ENCODE measurements at regions not wholly inside any gene's neighbourhood (a gene's known extent, or its start where the extent isn't known, plus 50 kb on each side); places are given as distances from the start of the nearest gene placed in this dataset.

DNA sequence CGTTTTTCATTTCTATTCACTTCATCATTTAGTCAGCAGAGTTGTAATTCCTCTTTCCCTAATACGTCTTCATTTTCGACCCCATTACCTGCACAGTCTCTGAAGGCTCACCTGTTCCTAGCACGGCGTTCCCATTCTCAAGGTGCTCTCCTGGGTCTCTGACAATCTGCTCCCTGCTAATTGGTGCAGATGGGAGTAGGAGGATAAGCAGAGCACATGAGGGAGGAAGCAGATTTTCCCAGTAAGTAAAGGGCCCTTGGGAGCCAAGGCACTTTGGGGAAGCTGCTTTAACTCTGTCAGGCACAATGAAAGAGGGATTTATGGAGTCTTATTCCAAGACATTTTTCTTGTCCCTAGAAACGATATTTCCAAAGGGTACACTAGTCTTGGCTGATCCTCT lies 466.4 kb downstream of the STIM2 start:
- TF ChIP-seq POLR2A (IDR thresholded peaks at IDR 0.05; ENCODE audit: low read depth) (no peak), POLR2AphosphoS5 (IDR thresholded peaks at IDR 0.05) (no peak)

All from esophagus muscularis mucosa (tissue), 2 donors.